ENCODE measurements at regions not wholly inside any gene's neighbourhood (a gene's known extent, or its start where the extent isn't known, plus 50 kb on each side); places are given as distances from the start of the nearest gene placed in this dataset.

DNA sequence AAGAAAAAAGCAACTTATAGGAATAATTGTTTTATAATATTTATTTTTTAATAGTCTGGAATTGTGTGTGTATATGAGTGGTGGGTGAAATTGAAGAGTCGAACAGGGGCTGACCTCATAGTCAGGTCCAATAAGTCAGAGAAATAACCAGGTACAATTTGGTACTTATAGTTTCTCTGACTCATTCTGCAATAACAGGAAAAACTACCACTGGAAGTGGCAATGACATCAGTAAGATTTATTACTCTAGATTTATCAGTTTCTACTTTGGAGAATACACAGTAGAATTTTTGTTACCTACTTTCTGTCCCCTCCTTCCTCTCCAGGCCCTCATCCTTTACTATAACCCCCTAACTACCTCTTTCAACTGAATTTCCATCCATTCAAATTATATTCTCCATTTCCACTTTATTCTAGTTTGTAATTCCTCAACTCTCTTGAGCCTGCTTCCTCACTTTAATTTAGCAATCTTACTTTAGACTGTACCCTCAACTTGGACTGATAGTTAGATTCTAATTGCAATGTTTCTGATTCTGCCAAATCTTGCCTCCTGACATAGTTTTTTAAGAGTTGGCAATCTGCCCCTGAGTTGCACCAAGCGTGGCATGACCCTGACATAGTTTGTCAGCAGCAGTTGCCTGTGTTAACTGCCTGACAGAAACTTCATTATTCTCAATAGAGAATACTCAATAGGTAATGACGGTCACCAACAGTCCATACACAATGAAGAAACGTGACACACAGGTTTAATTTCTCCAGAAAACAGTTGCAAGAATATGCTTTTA, 475.3 kb upstream of the RIOK2 start:
- CTCF ChIA-PET = no interaction called here
- TF ChIP-seq, protein P1, sequence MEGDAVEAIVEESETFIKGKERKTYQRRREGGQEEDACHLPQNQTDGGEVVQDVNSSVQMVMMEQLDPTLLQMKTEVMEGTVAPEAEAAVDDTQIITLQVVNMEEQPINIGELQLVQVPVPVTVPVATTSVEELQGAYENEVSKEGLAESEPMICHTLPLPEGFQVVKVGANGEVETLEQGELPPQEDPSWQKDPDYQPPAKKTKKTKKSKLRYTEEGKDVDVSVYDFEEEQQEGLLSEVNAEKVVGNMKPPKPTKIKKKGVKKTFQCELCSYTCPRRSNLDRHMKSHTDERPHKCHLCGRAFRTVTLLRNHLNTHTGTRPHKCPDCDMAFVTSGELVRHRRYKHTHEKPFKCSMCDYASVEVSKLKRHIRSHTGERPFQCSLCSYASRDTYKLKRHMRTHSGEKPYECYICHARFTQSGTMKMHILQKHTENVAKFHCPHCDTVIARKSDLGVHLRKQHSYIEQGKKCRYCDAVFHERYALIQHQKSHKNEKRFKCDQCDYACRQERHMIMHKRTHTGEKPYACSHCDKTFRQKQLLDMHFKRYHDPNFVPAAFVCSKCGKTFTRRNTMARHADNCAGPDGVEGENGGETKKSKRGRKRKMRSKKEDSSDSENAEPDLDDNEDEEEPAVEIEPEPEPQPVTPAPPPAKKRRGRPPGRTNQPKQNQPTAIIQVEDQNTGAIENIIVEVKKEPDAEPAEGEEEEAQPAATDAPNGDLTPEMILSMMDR (IDR thresholded peaks at IDR 0.05; ENCODE audit: control extremely low read depth, extremely low read depth, low read depth, missing control alignments) = no peak

DNA sequence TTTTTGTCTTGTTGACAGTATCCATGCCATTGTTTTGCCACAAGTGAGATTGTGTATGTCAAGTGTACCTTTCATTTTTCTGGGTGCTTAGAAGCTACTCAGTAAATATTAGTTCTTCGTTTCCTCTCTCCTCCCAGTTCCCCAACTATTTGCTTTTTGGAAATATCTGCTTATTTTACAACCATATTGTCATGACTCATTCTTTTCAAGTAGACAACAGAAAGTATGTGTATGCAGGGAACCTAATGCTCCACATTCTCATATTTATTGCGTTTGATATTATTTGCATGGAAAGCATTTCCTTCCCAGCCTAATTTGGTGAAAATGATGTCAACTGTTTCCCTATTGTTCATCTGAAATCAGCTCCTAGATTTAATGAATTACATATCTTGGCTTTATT, 483.7 kb upstream of the RIOK2 start:
- CTCF ChIA-PET = no interaction called here
- no peak for DNase-seq (ENCODE audit: extremely low spot score)
- TF ChIP-seq, protein P1 (IDR thresholded peaks at IDR 0.05; ENCODE audit: control extremely low read depth, extremely low read depth, low read depth, missing control alignments) = no peak
- POLR2A ChIA-PET = no interaction called here

More for the DNA sequence above, 475.3 kb upstream of the RIOK2 start:
- DNase-seq (ENCODE audit: extremely low spot score) = no peak
- POLR2A ChIA-PET = no interaction called here

DNA sequence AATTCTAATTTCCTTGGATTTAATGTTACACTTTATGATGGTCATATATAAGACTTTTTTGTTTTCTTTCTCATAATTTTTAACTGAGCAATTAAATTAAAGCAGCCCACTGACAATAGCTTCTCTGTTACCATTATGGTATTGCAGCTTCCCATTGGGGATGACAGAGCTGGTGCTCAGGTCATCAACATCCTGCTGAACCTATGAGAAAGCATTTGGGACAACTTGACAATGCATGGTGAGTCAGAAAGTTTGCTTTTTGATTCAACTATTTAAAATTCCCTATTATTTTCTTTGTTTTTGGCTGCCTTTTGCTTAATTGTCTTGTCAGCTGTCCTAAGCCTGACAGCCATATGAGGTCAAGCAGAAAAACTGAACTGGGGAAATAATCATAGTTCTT, 487.4 kb upstream of the RIOK2 start:
- TF ChIP-seq, protein P1 (IDR thresholded peaks at IDR 0.05; ENCODE audit: control extremely low read depth, extremely low read depth, low read depth, missing control alignments) = no peak
- no peak for DNase-seq (ENCODE audit: extremely low spot score)
- POLR2A ChIA-PET = no interaction called here
- CTCF ChIA-PET = no interaction called here

DNA sequence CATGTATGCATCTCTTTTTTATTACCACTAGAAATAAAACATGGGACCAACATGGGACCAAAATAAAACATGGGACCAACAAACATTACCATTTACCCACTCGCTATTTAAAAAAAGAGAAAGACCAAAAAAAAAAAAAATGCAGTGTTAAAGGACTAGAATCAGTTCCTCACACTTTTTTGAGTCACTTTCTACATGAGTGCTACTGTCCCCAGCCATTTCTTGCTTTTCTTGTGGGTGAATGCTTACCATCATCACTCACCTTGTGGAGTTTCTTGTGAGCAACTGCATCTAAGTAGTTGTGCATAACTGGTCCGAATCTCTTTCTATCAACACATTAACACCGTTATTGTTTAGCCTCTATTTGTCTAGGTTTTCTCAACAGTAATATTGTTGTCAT, 493.6 kb upstream of the RIOK2 start:
- TF ChIP-seq, protein P1 (IDR thresholded peaks at IDR 0.05; ENCODE audit: control extremely low read depth, extremely low read depth, low read depth, missing control alignments) = no peak
- DNase-seq (ENCODE audit: extremely low spot score) = no peak
- ChIA-PET CTCF (no interaction called here), POLR2A (no interaction called here)

DNA sequence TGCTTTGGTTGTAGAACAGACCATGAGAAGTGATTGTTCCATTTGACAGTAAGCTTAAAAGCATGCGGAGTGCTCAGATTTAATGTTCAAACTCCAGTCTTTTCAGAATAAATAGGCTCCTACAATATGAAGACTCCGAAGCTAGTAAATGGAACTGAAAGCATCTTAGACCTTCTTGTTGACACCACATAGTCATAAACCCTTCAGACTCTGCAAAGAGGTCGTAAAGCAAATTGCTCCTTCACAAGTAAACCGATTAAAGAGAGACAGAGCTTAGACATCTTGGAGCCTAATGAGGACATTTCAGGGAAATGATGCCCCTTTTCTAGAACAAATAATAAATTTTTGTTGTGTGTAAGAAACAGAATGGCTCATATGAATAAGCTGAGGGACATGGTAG, 511.0 kb upstream of the RIOK2 start:
- TF ChIP-seq, protein P1 (IDR thresholded peaks at IDR 0.05; ENCODE audit: control extremely low read depth, extremely low read depth, low read depth, missing control alignments) = no peak
- no peak for DNase-seq (ENCODE audit: extremely low spot score)
- POLR2A ChIA-PET = no interaction called here
- CTCF ChIA-PET = no interaction called here

DNA sequence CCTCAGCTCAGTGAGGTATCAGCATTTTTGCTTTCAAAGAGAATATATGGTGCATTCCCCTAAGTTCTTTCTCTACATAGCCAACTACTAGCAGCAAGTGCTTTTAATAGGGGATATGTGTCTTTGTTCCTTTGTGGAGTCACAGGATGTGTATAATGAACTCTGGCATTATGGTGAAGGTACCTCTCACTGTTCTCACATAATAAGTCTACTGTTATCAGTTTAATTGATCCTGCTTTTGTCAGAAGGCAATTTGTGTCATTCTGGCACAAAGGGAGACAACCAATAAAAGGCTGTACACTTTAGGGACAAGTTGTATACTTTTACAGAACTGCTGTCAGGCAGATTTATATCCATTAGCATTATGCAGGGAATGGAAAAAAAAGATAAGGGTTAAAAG, 531.4 kb upstream of the RIOK2 start:
- ChIA-PET POLR2A (no interaction called here), CTCF (interaction anchor here (1.2 kb wide), 1 partner anchor 9 kb away, joined by 3 read pairs; no protein-coding TSS in a partner anchor)
- no peak for DNase-seq (ENCODE audit: extremely low spot score)
- TF ChIP-seq, protein P1 (IDR thresholded peaks at IDR 0.05; ENCODE audit: control extremely low read depth, extremely low read depth, low read depth, missing control alignments) = no peak

All from GM10248 (cell line).